ENCODE measurements at regions not wholly inside any gene's neighbourhood (a gene's known extent, or its start where the extent isn't known, plus 50 kb on each side); places are given as distances from the start of the nearest gene placed in this dataset.

- TF ChIP-seq CTCF (IDR thresholded peaks at IDR 0.05) (no peak), POLR2AphosphoS5 (IDR thresholded peaks at IDR 0.05; ENCODE audit: low read depth, low read length) (no peak)
- TF ChIP-seq, protein P1, sequence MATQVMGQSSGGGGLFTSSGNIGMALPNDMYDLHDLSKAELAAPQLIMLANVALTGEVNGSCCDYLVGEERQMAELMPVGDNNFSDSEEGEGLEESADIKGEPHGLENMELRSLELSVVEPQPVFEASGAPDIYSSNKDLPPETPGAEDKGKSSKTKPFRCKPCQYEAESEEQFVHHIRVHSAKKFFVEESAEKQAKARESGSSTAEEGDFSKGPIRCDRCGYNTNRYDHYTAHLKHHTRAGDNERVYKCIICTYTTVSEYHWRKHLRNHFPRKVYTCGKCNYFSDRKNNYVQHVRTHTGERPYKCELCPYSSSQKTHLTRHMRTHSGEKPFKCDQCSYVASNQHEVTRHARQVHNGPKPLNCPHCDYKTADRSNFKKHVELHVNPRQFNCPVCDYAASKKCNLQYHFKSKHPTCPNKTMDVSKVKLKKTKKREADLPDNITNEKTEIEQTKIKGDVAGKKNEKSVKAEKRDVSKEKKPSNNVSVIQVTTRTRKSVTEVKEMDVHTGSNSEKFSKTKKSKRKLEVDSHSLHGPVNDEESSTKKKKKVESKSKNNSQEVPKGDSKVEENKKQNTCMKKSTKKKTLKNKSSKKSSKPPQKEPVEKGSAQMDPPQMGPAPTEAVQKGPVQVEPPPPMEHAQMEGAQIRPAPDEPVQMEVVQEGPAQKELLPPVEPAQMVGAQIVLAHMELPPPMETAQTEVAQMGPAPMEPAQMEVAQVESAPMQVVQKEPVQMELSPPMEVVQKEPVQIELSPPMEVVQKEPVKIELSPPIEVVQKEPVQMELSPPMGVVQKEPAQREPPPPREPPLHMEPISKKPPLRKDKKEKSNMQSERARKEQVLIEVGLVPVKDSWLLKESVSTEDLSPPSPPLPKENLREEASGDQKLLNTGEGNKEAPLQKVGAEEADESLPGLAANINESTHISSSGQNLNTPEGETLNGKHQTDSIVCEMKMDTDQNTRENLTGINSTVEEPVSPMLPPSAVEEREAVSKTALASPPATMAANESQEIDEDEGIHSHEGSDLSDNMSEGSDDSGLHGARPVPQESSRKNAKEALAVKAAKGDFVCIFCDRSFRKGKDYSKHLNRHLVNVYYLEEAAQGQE (IDR thresholded peaks at IDR 0.05; ENCODE audit: insufficient read depth in 1 of 2, low read depth in 2 of 2, low read length in 1 of 2) = no peak
Observed at GRCh38 chr10:21261842-21262294, 263.6 kb downstream of the SKIDA1 start.
